ENCODE measurements at regions not wholly inside any gene's neighbourhood (a gene's known extent, or its start where the extent isn't known, plus 50 kb on each side); places are given as distances from the start of the nearest gene placed in this dataset.

- no peak for DNase-seq
Measured at GRCh38 chr20:54364919-54365318, 110.5 kb upstream of the DOK5 start.

DNA sequence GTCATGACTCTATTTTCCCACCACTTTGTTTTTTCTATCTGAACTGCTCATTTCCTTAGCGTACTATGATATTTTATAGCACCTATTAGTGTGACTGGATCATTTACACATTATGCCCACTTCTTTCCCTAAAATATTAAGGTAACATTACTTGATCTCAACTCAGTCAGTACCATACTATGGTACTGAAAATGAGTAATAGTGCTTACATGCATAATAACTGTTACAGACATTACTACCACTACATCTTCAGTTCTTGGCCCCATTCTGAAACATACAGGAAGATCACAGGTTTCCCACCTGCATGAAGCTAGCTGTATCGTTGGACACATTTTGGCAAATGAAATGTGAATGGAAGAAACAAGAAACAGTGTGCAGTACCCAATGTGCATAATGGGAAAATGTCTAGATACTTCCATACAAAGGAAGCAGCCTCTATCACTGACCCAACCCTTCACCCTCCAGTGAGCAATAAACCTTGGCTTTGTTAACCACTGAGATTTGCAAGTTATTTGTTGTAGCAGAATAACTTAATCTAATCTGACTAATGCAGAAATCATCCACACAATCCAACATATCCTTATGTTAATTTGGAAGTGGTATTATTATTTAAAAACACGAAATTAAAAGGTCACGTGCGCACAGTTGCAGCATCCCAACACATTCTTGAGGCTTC is 108.6 kb upstream of the DOK5 start:
- no peak for DNase-seq

GRCh38 chr20:54368570-54368969 is 106.8 kb upstream of the DOK5 start:
- DNase-seq, result no peak

DNA sequence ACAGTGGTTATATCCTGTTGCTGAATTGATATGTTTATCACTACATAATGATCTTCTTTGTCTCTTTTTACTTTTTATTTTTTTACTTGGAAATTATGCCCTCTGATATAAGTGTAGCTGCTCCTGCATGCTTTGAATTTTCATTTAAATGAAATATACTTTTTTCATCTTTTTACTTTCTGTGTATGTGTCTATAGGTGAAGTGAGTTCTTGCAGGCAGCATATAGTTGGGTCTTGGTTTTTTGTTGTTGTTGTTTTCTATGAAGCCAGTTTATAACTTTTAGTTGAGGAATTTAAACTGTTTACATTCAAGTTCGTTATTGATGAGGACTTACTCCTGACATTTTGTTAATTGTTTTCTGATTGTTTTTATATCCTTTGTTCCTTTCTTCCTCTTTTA is 103.1 kb upstream of the DOK5 start:
- no peak for DNase-seq

GRCh38 chr20:54377992-54378773 is 97.2 kb upstream of the DOK5 start:
- DNase-seq, result no peak

- no peak for DNase-seq
Measured at GRCh38 chr20:54379893-54380584, 95.4 kb upstream of the DOK5 start.

- no peak for DNase-seq
Measured at GRCh38 chr20:54382419-54382818, 93.0 kb upstream of the DOK5 start.

- no peak for DNase-seq
Measured at GRCh38 chr20:54385746-54386145, 89.6 kb upstream of the DOK5 start.

GRCh38 chr20:54389596-54390280 is 85.7 kb upstream of the DOK5 start:
- DNase-seq, result no peak

DNA sequence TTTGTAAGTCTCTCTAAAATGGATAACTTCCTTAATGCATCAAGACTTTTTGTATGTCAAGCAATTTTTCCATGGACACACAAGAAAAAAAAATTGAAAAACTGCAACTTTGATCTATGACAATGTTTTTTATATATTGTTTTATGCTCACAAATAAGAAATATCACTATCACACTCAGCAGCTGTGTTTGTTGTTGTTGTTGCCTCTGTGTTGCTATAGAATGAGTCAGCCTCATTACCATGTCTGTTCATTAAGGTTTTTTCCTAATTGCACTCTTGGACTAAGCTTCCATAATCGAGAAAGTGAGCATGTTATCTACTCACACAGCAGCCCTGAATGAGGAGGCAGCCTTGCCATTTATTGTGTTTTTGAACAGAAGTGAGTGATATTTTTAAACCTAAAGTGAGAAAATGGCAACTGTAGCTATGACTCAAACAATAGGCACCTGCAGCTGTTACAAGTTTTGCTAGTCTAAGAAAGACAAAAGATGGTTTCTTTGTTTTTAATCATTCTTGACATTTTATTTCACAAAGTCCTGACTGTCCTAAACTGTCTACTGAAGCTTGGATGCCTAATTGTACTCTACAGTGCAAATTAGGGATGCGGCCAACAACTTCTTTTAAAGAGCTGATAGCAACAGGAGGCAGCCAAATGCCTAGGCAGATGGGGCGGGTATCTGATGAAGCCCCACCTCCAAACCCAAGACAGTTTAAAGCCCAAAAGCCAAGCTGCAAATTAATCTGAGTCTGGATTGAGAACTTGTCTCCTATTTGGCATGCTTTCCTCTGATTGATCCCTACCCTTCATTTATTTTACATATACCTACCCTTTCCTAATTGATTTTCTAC is 77.9 kb upstream of the DOK5 start:
- DNase-seq, result peak; percentile 10

- no peak for DNase-seq
Measured at GRCh38 chr20:54398814-54399213, 76.6 kb upstream of the DOK5 start.

DNA sequence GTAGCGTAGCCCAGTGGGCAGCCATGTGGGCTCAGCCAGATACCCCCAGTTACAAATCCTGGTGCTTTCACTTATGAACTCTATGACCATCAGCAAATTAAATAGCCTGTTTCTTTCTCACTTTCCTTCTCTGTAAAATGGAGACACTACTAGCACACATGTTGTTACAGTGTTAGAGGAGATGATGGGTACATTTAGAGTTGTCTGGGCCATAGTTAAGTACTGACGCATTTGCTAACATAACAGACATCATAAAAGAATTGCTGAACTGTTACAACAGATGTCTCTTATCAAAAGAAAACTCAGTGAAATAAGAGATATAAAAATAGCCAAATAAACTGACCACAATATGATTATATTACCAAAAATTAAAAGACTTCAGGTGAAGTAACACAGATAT is 69.9 kb upstream of the DOK5 start:
- no peak for DNase-seq

- DNase-seq, result no peak
Measured at GRCh38 chr20:54407459-54407858, 67.9 kb upstream of the DOK5 start.

GRCh38 chr20:54415967-54416366 is 59.4 kb upstream of the DOK5 start:
- no peak for DNase-seq

DNA sequence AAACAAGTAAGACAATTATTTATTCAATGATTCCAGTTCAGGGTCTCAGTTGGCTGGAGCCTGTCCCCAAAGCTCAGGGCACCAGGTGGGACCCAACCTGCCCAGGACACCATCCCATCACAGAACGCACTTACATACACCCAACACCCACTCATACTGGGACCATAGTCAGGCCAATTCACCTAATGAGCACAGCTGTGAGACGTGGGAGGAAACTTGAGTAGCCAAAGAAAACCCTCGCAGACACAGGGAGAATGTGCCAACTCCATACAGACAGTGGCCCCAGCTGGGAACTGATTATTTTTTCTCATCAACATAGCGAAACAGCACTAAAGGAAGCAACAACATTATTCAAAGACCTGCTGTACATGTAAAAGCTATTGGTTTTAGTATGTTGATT is 58.6 kb upstream of the DOK5 start:
- no peak for DNase-seq

- DNase-seq, result no peak
Measured at GRCh38 chr20:54419531-54419930, 55.9 kb upstream of the DOK5 start.

Data from retina (tissue), 1 donor.